ENCODE measurements at regions not wholly inside any gene's neighbourhood (a gene's known extent, or its start where the extent isn't known, plus 50 kb on each side); places are given as distances from the start of the nearest gene placed in this dataset.
A peak's percentile ranks its signal among the peaks of the same experiment; 100 is the strongest.

DNA sequence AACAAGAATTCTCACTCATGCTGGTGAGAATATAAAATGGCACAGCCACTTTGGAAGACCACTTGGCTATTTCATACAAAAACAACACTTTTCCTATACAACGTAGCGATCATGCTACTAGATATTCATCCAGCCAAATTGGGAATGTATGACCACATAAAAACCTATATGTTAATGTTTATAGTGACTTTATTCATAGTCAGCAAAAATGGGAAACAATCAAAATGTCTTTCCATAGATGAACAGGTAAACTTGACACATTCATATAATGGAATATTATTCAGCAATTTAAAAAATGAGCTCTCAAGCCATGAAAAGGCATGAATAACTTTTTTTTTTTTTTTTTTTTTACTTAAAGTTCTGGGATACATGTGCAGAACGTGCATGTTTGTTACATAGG, 445.2 kb downstream of the ZBBX start:
- Histone ChIP-seq H3K9ac (no peak overlapping the region), H3K4me1 (no peaks in the 10 kb centered on the region), H3K9me3 (no peaks in the 10 kb centered on the region), H3K36me3 (no peaks in the 10 kb centered on the region), H3K27me3 (no peaks in the 10 kb centered on the region), H3K27ac (no peak overlapping the region), H3K4me3 (no peak overlapping the region), H3K4me2 (no peak overlapping the region), H4K20me1 (no peaks in the 10 kb centered on the region)
- no peak for TF ChIP-seq Cebpa-rat (IDR thresholded peaks at IDR 0.05)

DNA sequence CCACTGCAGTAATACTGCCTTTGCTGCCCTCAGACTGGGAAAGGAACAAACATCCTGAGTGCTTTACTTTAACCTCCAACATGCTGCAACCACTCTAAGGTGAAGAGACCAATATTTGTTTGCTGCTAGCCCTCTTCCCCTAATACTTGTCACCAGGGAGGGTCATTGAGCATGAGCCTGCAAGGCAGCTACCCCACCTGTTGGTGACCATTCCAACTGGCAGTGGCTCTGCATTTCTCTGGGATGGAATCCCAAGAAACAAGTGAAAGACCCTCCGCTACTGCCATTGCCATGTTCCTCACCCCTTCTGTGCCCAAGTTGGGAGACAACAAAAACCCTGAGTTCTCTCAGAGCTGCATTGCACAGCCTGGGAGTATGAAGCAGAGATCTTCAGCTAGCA, 462.7 kb downstream of the ZBBX start:
- no peaks in the 10 kb centered on the region for H3K27me3 ChIP-seq
- H3K4me1 ChIP-seq, result no peaks in the 10 kb centered on the region
- TF ChIP-seq Cebpa-rat (IDR thresholded peaks at IDR 0.05), result no peak
- no peak overlapping the region for H3K27ac ChIP-seq
- H3K36me3 ChIP-seq, result no peaks in the 10 kb centered on the region
- no peak overlapping the region for H3K4me2 ChIP-seq
- peaks cover 21% of the 10 kb centered on the region for H3K9me3 ChIP-seq
- no peaks in the 10 kb centered on the region for H4K20me1 ChIP-seq
- no peak overlapping the region for H3K9ac ChIP-seq
- H3K4me3 ChIP-seq, result no peak overlapping the region

DNA sequence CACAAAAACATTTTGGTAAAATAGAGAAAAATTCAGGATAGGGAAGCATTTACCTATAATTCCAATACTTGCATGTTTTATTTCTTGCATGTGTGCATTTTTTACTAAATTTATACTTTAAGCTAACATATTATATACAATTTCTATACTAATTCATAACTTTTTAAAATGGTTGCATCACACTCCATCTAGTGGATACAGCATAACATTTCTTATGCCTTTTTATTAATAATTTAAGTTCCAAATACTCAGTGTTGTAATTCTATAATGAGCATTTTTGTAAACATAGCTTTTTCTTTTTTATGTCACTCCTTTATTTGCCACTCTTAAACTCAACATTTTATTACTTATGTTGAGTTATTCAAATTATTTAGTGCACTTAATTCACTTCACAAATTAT, 477.7 kb downstream of the ZBBX start:
- Histone ChIP-seq H3K36me3 (no peaks in the 10 kb centered on the region), H3K9ac (no peak overlapping the region), H3K4me2 (no peak overlapping the region), H3K27ac (no peak overlapping the region), H3K4me1 (no peaks in the 10 kb centered on the region), H3K4me3 (no peak overlapping the region), H3K27me3 (no peaks in the 10 kb centered on the region), H4K20me1 (no peaks in the 10 kb centered on the region), H3K9me3 (no peaks in the 10 kb centered on the region)
- no peak for TF ChIP-seq Cebpa-rat (IDR thresholded peaks at IDR 0.05)

DNA sequence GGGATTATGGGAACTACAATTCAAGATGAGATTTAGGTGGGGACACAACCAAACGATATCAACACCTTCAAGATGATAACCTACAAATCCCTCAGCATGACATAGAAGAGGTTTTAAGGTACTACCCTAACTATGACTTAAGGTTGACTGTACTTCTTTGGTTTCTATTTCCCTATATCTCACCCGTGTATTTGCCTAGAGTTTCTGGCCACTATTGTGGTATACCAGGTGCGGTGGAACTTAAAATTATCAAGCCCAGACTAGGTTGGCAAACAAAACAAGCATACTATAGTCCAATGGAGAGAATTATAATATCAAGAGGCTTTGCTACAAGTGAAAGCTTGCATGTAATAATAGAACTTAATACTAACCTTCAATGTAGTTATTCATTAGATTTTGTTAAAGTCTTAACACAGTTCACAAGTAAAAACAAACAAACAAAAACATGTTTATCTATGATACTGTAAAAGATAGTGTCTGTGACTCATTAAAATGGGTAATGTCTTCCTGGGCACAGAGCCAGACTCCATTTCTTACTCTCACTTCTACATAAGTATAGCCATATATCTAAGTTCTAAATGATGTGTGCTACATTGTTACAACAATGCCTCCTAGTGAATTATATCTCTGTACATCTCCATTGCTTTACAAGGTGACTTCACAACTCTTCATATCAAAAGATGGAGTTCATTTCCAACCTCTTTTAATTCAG, 479.1 kb downstream of the ZBBX start:
- Histone ChIP-seq H3K27me3 (no peaks in the 10 kb centered on the region), H3K4me1 (no peaks in the 10 kb centered on the region), H3K9ac (no peak overlapping the region), H3K4me2 (no peak overlapping the region), H3K27ac (no peak overlapping the region), H3K9me3 (no peaks in the 10 kb centered on the region), H3K36me3 (no peaks in the 10 kb centered on the region), H3K4me3 (no peak overlapping the region), H4K20me1 (no peaks in the 10 kb centered on the region)
- TF ChIP-seq Cebpa-rat (IDR thresholded peaks at IDR 0.05), result no peak

DNA sequence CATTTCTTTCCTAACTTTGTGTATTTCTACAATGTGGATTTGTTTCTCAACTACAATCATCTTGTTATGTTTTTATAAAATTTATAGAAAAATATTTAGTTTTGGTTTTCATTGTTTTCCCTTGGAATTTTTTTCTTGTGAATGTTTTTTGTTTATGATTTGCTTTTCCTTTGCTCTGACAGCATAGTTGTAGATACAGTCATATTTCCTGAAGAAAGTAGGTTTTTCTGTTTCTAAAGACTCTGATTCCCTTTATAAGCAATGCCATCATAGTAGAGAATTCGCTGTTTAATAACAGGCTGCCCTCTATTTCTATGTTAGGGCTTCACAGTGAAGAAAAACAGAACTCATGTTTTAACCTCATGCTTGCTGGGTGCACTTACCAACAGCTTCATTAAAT, 482.3 kb downstream of the ZBBX start:
- no peaks in the 10 kb centered on the region for H3K27me3 ChIP-seq
- no peak overlapping the region for H3K4me2 ChIP-seq
- no peak overlapping the region for H3K9ac ChIP-seq
- no peaks in the 10 kb centered on the region for H3K36me3 ChIP-seq
- no peaks in the 10 kb centered on the region for H3K9me3 ChIP-seq
- H3K4me3 ChIP-seq, result no peak overlapping the region
- no peak for TF ChIP-seq Cebpa-rat (IDR thresholded peaks at IDR 0.05)
- H3K27ac ChIP-seq, result no peak overlapping the region
- H3K4me1 ChIP-seq, result no peaks in the 10 kb centered on the region
- H4K20me1 ChIP-seq, result no peaks in the 10 kb centered on the region

DNA sequence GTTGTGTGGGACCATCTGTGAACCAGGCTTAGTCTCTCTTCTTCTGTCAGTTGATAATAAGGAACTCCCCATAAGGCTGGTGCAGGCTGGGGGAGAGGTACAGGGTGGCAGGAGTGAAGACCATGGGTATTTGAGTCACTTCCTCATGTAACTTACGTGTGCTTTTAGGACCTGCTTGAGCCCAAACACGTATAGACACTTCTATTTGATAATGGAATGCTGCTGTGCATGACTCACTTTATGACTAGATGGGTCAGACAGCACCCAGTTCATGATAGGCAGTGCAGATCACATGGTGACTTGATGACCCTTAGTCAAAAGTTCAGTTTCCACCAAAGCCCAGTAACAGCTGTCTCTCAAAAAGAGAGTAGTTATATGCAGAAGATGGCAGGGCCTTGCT, 490.9 kb downstream of the ZBBX start:
- Histone ChIP-seq H3K4me2 (no peak overlapping the region), H3K9ac (no peak overlapping the region), H3K36me3 (no peaks in the 10 kb centered on the region), H3K9me3 (no peaks in the 10 kb centered on the region), H3K27ac (no peak overlapping the region), H3K4me3 (no peak overlapping the region), H3K27me3 (no peaks in the 10 kb centered on the region), H4K20me1 (no peaks in the 10 kb centered on the region), H3K4me1 (no peaks in the 10 kb centered on the region)
- no peak for TF ChIP-seq Cebpa-rat (IDR thresholded peaks at IDR 0.05)

DNA sequence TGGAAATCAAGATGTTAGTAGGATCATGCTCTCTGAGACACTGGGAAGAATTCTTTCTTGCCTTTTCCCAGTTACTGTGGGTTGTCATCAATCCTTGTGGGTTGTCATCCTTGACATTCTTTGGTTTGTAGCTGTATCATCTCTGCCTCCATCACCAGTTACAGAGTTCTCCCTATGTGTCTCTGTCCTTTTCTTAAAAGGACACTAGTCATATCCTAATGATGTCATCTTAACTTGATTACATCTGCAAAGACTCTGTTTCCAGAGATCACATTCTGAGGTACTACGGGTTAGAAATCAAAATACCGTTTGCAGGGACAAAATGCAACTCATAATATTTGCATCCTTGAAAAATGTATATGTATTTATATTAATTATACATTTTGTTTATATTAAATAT, 500.4 kb downstream of the ZBBX start:
- Histone ChIP-seq H4K20me1 (no peaks in the 10 kb centered on the region), H3K27me3 (no peaks in the 10 kb centered on the region), H3K9me3 (no peaks in the 10 kb centered on the region), H3K4me3 (no peak overlapping the region), H3K4me2 (no peak overlapping the region), H3K9ac (no peak overlapping the region), H3K36me3 (no peaks in the 10 kb centered on the region), H3K27ac (no peak overlapping the region), H3K4me1 (no peaks in the 10 kb centered on the region)
- TF ChIP-seq Cebpa-rat (IDR thresholded peaks at IDR 0.05), result no peak

DNA sequence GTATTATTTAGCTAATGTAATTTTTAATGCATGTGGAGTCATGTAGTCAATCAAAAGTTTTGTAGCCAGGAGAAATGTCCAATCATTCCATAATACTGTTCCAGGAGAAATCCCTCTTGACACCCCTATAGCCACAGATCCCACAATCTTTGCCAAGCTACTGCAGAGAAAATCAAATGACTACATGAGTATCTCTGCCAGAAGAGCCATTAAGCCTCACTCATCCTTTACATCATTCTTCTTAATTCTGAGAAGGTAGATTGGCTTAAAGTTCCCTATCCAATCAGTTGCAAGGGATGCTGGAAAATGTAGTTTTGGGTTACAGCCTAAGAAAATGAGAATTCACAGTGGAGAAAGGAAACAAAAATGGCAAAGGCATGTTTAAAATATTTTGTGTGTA, 502.1 kb downstream of the ZBBX start:
- no peak for TF ChIP-seq Cebpa-rat (IDR thresholded peaks at IDR 0.05)
- Histone ChIP-seq H3K4me3 (no peak overlapping the region), H3K27me3 (no peaks in the 10 kb centered on the region), H3K9ac (no peak overlapping the region), H3K9me3 (no peaks in the 10 kb centered on the region), H3K36me3 (no peaks in the 10 kb centered on the region), H4K20me1 (no peaks in the 10 kb centered on the region), H3K4me1 (no peaks in the 10 kb centered on the region), H3K27ac (no peak overlapping the region), H3K4me2 (no peak overlapping the region)

DNA sequence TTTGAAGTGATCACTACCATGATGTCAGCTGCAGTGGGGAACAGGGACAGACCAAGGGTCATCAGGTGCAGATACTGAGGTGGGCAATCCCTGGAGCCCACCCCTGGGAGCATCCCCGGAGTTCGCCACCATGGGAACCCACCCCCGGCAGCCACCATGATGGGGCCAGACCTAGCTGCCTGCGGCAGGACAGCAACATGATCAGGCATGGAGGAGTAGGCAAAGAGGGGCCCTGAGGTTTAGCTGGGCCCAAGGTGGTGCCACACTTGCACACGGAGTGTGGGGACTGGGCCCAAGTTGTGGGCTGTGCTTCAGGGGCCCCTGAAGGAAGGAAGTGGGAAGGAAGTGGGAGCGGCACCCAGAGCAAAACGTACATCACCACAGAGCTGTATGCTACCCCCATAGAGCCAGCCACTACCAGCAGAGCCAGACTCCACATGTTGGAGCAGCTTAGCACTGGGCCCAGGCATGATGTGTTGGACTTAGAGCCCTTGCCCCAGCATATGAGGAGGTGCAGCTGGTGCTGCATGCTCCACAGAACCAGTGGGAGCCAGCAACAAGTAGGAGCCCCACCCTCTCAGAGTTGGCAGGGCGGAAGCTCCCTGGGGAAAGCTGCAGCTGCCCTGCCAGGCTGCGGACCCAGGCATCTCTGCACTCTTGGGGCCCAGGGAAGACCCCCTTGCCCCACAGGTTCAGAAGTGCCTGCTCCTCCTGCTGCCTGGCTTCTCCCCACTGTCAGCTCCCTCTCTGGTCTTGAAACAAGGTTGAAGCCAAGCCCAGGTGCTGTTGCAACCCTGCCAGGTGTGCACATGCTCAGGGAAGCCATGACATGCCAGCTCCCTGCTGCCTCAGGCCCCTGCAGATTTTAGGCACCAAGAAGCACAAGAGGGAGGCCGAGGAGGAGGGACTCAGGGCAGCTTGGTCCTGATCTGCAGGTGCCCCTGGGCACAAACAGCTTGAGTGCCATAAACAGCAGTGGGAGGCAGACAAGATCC, 515.3 kb downstream of the ZBBX start:
- Histone ChIP-seq H3K4me3 (0 out of 2 replicates have a peak overlapping the region, but pooled peaks have one; percentile 17), H3K9me3 (peaks cover 20% of the 10 kb centered on the region), H3K4me2 (peak overlapping the region; percentile 60), H4K20me1 (no peaks in the 10 kb centered on the region), H3K9ac (no peak overlapping the region), H3K4me1 (peaks cover 15% of the 10 kb centered on the region), H3K27me3 (no peaks in the 10 kb centered on the region), H3K27ac (no peak overlapping the region), H3K36me3 (peaks cover 8% of the 10 kb centered on the region; the same call in 1 of the 2 replicates)
- TF ChIP-seq Cebpa-rat (IDR thresholded peaks at IDR 0.05), result no peak

DNA sequence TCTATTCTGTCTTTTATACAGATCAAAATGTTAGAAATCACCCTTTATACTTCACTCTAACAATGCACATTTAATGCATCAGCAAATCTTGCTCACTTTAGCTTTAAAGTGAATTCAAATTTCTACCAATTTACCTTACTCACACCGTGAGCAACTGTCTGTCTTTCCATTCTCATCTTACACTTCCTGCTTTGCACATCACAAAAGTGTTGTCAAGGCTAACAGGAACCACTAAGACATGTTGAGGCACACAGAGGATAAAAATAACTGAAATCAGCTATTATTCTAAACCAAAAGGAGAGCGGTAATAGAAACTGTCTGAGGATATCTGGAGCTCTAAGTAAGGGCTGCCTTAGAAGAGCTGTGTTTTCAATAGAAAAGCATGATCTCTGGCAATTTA, 519.9 kb downstream of the ZBBX start:
- Histone ChIP-seq H3K36me3 (0 out of 2 replicates have a peak, but pooled peaks cover under 1% of the 10 kb centered on the region), H3K27ac (no peak overlapping the region), H3K4me1 (peaks cover 14% of the 10 kb centered on the region), H3K27me3 (no peaks in the 10 kb centered on the region), H3K4me2 (peak overlapping the region; percentile 28; the same call in 1 of the 2 replicates), H3K9ac (no peak overlapping the region), H3K4me3 (no peak overlapping the region), H4K20me1 (no peaks in the 10 kb centered on the region), H3K9me3 (peaks cover 10% of the 10 kb centered on the region)
- no peak for TF ChIP-seq Cebpa-rat (IDR thresholded peaks at IDR 0.05)

Measured in BLaER1 (cell line).